ENCODE measurements at regions not wholly inside any gene's neighbourhood (a gene's known extent, or its start where the extent isn't known, plus 50 kb on each side); places are given as distances from the start of the nearest gene placed in this dataset.

GRCh38 chr10:118128675-118129074 is 81.9 kb upstream of the RAB11FIP2 start:
- TF ChIP-seq CTCF (conservative IDR thresholded peaks at IDR 0.05; ENCODE audit: low read depth, low read length): no peak
- H3K4me3 ChIP-seq (ENCODE audit: low read depth, low read length): no peak overlapping the region
- no peak for DNase-seq (ENCODE audit: low read depth)

DNA sequence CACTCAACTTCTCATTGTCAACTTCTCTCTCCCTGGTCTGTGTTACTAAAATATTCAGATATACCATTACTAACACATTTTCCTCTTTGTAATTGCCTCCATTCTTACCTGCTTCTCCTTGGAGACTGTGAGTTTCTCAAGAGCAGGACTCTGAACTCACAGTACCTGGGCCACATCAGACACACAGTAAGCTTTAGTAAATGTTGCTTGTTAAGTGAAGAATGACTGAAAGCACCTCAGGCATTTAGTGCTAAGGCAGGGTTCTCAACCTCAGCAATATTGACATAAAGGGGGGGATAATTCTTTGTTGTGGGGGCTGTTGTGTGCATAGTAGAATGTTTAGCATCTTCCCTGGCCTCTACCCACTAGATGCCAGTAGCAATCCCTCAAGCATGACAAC is 72.0 kb upstream of the RAB11FIP2 start:
- no peak for TF ChIP-seq CTCF (conservative IDR thresholded peaks at IDR 0.05; ENCODE audit: low read depth, low read length)
- DNase-seq (ENCODE audit: low read depth): no peak
- H3K4me3 ChIP-seq (ENCODE audit: low read depth, low read length): no peak overlapping the region

DNA sequence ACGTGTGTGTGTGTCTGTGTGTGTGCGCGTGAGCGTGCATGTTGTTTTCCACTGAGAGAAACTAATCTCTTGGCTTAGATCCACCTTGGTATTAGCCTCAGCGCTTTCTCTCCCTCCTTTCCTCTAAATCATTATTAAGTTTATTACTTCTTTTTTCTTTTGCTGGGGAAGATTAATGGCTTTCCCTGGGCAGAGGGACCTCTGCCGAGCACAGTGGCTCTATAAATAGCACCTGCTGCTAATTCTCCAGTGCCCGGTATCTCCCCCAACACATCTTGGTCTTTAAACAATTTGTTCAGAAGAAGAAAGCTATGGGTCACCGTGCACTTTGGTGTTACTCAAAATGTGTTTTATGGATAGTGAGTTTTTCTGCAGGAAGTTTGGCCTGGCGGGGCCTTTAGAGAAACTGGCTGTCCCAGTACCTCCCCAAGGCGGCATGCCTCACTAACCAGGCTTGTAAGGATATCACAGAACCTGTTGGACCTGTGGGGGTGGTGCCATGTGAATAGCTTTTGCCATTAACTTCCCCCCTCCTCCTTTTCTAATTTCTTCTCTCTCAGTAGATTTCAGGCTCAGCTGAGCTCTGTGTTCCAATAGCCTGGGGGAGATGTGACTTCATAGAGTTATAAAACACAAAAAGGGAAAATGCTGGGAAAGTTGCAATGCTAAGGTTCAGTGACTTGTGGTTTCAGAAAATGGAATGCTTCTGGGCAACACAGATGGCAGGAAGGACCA is 70.1 kb upstream of the RAB11FIP2 start:
- peak; percentile 69 for DNase-seq (ENCODE audit: low read depth)

DNA sequence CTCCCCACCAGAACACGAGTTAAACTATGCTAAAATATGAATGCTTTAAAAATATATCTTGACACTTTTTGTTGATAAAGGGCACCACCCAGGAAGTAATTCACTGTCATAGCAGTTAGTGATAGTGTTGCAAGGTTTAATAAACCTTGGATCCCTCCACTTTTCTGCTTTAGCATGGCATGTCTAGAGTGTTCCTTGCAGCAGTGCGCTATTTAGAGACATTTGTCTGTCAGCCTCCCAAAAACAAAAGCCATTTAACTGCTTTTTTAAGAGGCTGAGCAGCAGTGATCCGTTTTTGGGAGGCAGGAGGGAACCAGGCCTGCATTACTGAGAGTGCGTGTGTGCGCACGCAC is 69.6 kb upstream of the RAB11FIP2 start:
- TF ChIP-seq CTCF (conservative IDR thresholded peaks at IDR 0.05; ENCODE audit: low read depth, low read length): no peak
- H3K4me3 ChIP-seq (ENCODE audit: low read depth, low read length): no peak overlapping the region
- no peak for DNase-seq (ENCODE audit: low read depth)

More for the DNA sequence above, 70.1 kb upstream of the RAB11FIP2 start:
- no peak for TF ChIP-seq CTCF (conservative IDR thresholded peaks at IDR 0.05; ENCODE audit: low read depth, low read length)
- H3K4me3 ChIP-seq (ENCODE audit: low read depth, low read length): no peak overlapping the region

DNA sequence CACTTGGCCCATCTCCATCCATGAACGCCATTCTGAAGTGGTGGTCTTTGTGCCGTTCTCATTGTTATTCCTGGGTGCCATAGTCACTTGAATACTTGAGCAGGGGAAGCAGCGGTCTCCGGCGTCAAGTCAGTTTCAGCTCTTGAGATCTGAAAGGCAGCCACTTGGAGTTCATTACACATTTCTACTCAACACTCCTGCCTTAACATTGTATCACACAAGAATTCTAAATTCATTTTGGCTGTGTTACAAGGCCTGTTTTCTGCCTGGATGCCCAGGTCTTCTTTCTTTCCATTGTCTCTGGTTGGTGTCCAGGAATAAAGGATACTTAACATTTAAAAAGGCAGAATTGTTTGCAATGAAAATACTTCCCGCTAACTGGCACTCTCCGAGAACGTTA is 69.0 kb upstream of the RAB11FIP2 start:
- no peak for DNase-seq (ENCODE audit: low read depth)
- no peak overlapping the region for H3K4me3 ChIP-seq (ENCODE audit: low read depth, low read length)
- TF ChIP-seq CTCF (conservative IDR thresholded peaks at IDR 0.05; ENCODE audit: low read depth, low read length): no peak

GRCh38 chr10:118114992-118115391 is 68.3 kb upstream of the RAB11FIP2 start:
- H3K4me3 ChIP-seq (ENCODE audit: low read depth, low read length): no peak overlapping the region
- DNase-seq (ENCODE audit: low read depth): no peak
- TF ChIP-seq CTCF (conservative IDR thresholded peaks at IDR 0.05; ENCODE audit: low read depth, low read length): no peak

DNA sequence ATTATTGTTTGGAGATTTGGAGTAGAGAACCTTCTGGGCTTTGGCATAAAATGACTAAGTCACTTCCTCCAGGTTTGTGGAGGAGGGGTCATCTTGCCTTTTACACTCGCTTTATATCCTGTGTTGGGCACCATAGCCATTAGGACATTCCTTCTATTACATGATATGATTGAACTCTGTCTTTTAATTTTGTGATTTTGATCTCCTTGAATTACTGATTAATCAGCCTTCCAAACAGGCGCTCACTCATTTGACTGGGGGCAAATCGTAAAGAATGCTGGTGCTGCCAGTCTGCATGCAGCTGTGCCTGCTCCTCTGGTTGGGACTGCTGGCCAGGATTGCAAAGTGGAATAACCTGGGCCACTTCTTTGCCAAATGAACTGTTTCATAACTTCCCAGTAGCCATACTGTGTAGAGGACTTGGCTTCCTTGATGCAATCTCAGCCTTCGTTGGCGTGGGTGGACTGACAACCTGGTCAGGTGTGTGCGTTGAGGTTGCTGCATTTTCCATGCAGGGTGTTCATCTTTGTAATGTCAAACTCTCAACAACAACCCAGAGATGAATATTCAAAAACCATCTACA is 65.9 kb upstream of the RAB11FIP2 start:
- no peak overlapping the region for H3K4me3 ChIP-seq (ENCODE audit: low read depth, low read length)
- no peak for DNase-seq (ENCODE audit: low read depth)
- TF ChIP-seq CTCF (conservative IDR thresholded peaks at IDR 0.05; ENCODE audit: low read depth, low read length): no peak
